ENCODE measurements at regions not wholly inside any gene's neighbourhood (a gene's known extent, or its start where the extent isn't known, plus 50 kb on each side); places are given as distances from the start of the nearest gene placed in this dataset.

- TF ChIP-seq ZBTB11 (CRISPR knock-in tag; IDR thresholded peaks at IDR 0.05) (no peak), RELA (IDR thresholded peaks at IDR 0.05; ENCODE audit: borderline replicate concordance, partially characterized antibody) (no peak), JUND (IDR thresholded peaks at IDR 0.05; ENCODE audit: low read depth, low read length) (no peak), KLF5 (IDR thresholded peaks at IDR 0.05; ENCODE audit: partially characterized antibody) (no peak), NBN (IDR thresholded peaks at IDR 0.05) (no peak), ZBED1 (IDR thresholded peaks at IDR 0.05; ENCODE audit: borderline replicate concordance) (no peak), CHD1 (IDR thresholded peaks at IDR 0.05; ENCODE audit: low read depth, low read length) (no peak), BRCA1 (IDR thresholded peaks at IDR 0.05; ENCODE audit: low read depth, low read length) (no peak), RBBP5 (conservative IDR thresholded peaks at IDR 0.05) (no peak), USF2 (IDR thresholded peaks at IDR 0.05; ENCODE audit: borderline replicate concordance, low read depth, low read length) (no peak), SPI1 (IDR thresholded peaks at IDR 0.05; ENCODE audit: borderline replicate concordance, insufficient read depth, low read depth, low read length) (no peak), POLR2AphosphoS5 (IDR thresholded peaks at IDR 0.05; ENCODE audit: low read length) (no peak)
Measured at GRCh38 chr5:172527559-172527958, 73.2 kb upstream of the SH3PXD2B start (continued).

Measured in GM12878 (cell line).